ENCODE measurements at regions not wholly inside any gene's neighbourhood (a gene's known extent, or its start where the extent isn't known, plus 50 kb on each side); places are given as distances from the start of the nearest gene placed in this dataset.

DNA sequence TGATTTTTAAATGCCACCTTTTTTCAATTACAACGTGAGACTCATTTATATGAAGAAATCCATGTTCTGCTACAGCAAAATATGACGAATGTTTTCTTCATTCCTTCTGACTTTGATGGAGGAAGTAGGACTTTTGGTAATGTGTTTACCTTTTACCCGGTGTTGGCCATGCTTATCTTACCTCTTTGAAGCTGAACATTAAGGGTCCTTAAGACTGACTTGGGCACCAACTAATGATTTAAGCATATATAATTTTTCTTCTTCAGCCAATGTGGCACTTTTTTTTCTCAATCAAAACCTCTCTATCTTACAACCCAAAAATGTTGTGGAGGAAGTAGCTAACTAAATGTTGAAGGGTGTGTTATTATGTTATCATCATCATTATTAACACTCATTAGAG lies 337.5 kb downstream of the EPHA7 start:
- Histone ChIP-seq H3K4ac (replicated peaks; ENCODE audit: insufficient read length, low read depth, low read length) (no peak overlapping the region), H3K23me2 (ENCODE audit: low read depth, low read length) (no peaks in the 10 kb centered on the region), H3K18ac (ENCODE audit: extremely low read depth, low read length) (no peak overlapping the region), H3K4me2 (ENCODE audit: insufficient read depth in 1 of 2, low read depth in 2 of 2, low read length in 2 of 2) (no peak overlapping the region), H3K14ac (ENCODE audit: insufficient read length) (no peak overlapping the region), H3K79me2 (ENCODE audit: control insufficient read depth in 1 of 2, insufficient read depth in 2 of 2, low read length in 2 of 2) (no peaks in the 10 kb centered on the region), H2BK15ac (ENCODE audit: low read length) (no peak overlapping the region), H3K56ac (replicated peaks; ENCODE audit: insufficient read length, low read depth, low read length) (no peak overlapping the region), H4K91ac (replicated peaks; ENCODE audit: insufficient read length, low read length) (no peak overlapping the region), H2BK12ac (ENCODE audit: low read depth, low read length) (no peak overlapping the region), H3K27ac (ENCODE audit: low read depth, low read length) (no peak overlapping the region), H3K79me1 (ENCODE audit: low read depth, low read length) (no peaks in the 10 kb centered on the region), H3K9ac (replicated peaks in 1 of 4; ENCODE audit: extremely low read depth in 1 of 4, low read depth in 3 of 4, low read length in 3 of 4) (no peak overlapping the region), H3K4me1 (replicated peaks in 1 of 4; ENCODE audit: control insufficient read depth in 3 of 4, insufficient read depth in 4 of 4, low read length in 3 of 4) (peaks cover 0 to 6% (median 0%) of the 10 kb centered on the region in 4 experiments; a peak in 1 of 7 replicates), H2BK20ac (ENCODE audit: low read length) (no peak overlapping the region), H3K4me3 (ENCODE audit: extremely low read depth in 1 of 4, insufficient read depth in 2 of 4, low read depth in 3 of 4, low read length in 4 of 4) (no peak overlapping the region), H4K5ac (ENCODE audit: insufficient read length, low read depth, low read length) (no peak overlapping the region), H2BK120ac (replicated peaks; ENCODE audit: low read depth, low read length) (no peak overlapping the region), H3K27me3 (replicated peaks in 1 of 4; ENCODE audit: control insufficient read depth in 3 of 4, extremely low read depth in 1 of 4, insufficient read depth in 3 of 4, low read length in 3 of 4) (no peaks in the 10 kb centered on the region), H2BK5ac (ENCODE audit: low read depth, low read length) (no peak overlapping the region), H3K9me3 (ENCODE audit: insufficient read depth in 2 of 2, low read depth in 1 of 2, low read length in 1 of 2) (no peaks in the 10 kb centered on the region), H2AK5ac (ENCODE audit: low read depth, low read length) (no peak overlapping the region), H3K36me3 (ENCODE audit: control insufficient read depth in 2 of 4, insufficient read depth in 4 of 4, low read length in 3 of 4) (no peaks in the 10 kb centered on the region), H4K20me1 (replicated peaks in 1 of 2; ENCODE audit: control insufficient read depth in 1 of 2, insufficient read depth in 2 of 2, low read length in 2 of 2) (no peaks in the 10 kb centered on the region), H3K23ac (ENCODE audit: insufficient read length) (no peak overlapping the region), H2AFZ (ENCODE audit: low read length) (no peak overlapping the region), H4K8ac (ENCODE audit: extremely low read depth, insufficient read depth, low read length) (no peak overlapping the region)
- ChIA-PET CTCF (ENCODE audit: partially characterized antibody) (no interaction called here), POLR2A (ENCODE audit: partially characterized antibody) (no interaction called here)
- FAIRE-seq = no peak
- no peak for DNase-seq (ENCODE audit: low read depth in 1 of 2, low spot score in 2 of 2)
- WGBS, 2 experiments (ENCODE audit: extremely low coverage in 1 of 2, insufficient coverage in 1 of 2, insufficient read length in 1 of 2, insufficient replicate concordance in 2 of 2, low coverage in 1 of 2, low lambda C conversion rate in 2 of 2, missing lambda C conversion rate in 1 of 2) = 87% methylated on average over 3 of the region's 3 CpGs; no CpG with 5 or more reads in 1 of the 2 experiments
- TF ChIP-seq POLR2A (IDR thresholded peaks at IDR 0.05; ENCODE audit: control extremely low read depth in 1 of 2, low read depth in 2 of 2, low read length in 2 of 2) (no peak), CHD1 (IDR thresholded peaks at IDR 0.05; ENCODE audit: low read depth, low read length) (no peak), HDAC6 (IDR thresholded peaks at IDR 0.05; ENCODE audit: low read depth, low read length) (no peak), GABPA (IDR thresholded peaks at IDR 0.05; ENCODE audit: borderline replicate concordance, insufficient read depth, low read length) (no peak), CBX8 (IDR thresholded peaks at IDR 0.05; ENCODE audit: borderline replicate concordance, low read depth, low read length) (no peak), ASH2L (IDR thresholded peaks at IDR 0.05; ENCODE audit: low read length) (no peak), POU5F1 (IDR thresholded peaks at IDR 0.05; ENCODE audit: low read depth, low read length) (no peak)

All from H1 (cell line).